ENCODE measurements at regions not wholly inside any gene's neighbourhood (a gene's known extent, or its start where the extent isn't known, plus 50 kb on each side); places are given as distances from the start of the nearest gene placed in this dataset.

- no peaks in the 10 kb centered on the region for H3K4me1 ChIP-seq (ENCODE audit: control insufficient read depth, insufficient read depth, low read length, unreplicated experiment)
These were observed 292.8 kb downstream of the EN1 start for GRCh38 chr2:118554616-118555015.

GRCh38 chr2:118549503-118549902 is 297.9 kb downstream of the EN1 start:
- no peak overlapping the region for H3K4me3 ChIP-seq (ENCODE audit: low read depth, low read length)
- H3K79me2 ChIP-seq (ENCODE audit: control insufficient read depth, insufficient read depth, low read length, unreplicated experiment), result no peaks in the 10 kb centered on the region
- H3K36me3 ChIP-seq (ENCODE audit: insufficient read depth, low read length), result no peaks in the 10 kb centered on the region
- no peak overlapping the region for H2AFZ ChIP-seq (ENCODE audit: low read length, unreplicated experiment)
- peaks cover 19% of the 10 kb centered on the region; the same call in 1 of the 2 replicates for H3K27me3 ChIP-seq (ENCODE audit: insufficient read depth, low read length)
- H3K4me1 ChIP-seq (ENCODE audit: control insufficient read depth, insufficient read depth, low read length, unreplicated experiment), result no peaks in the 10 kb centered on the region
- no peak overlapping the region for H3K27ac ChIP-seq (ENCODE audit: low read depth, low read length)

More at GRCh38 chr2:118554616-118555015, 292.8 kb downstream of the EN1 start:
- H3K4me3 ChIP-seq (ENCODE audit: low read depth, low read length), result no peak overlapping the region
- H3K36me3 ChIP-seq (ENCODE audit: insufficient read depth, low read length), result no peaks in the 10 kb centered on the region
- no peak overlapping the region for H3K27ac ChIP-seq (ENCODE audit: low read depth, low read length)
- H2AFZ ChIP-seq (ENCODE audit: low read length, unreplicated experiment), result no peak overlapping the region
- peaks cover 12% of the 10 kb centered on the region; the same call in 1 of the 2 replicates for H3K27me3 ChIP-seq (ENCODE audit: insufficient read depth, low read length)
- H3K79me2 ChIP-seq (ENCODE audit: control insufficient read depth, insufficient read depth, low read length, unreplicated experiment), result no peaks in the 10 kb centered on the region

GRCh38 chr2:118548880-118549488 is 298.5 kb downstream of the EN1 start:
- Histone ChIP-seq H3K27ac (ENCODE audit: low read depth, low read length) (no peak overlapping the region), H3K36me3 (ENCODE audit: insufficient read depth, low read length) (no peaks in the 10 kb centered on the region), H2AFZ (ENCODE audit: low read length, unreplicated experiment) (no peak overlapping the region), H3K4me3 (ENCODE audit: low read depth, low read length) (no peak overlapping the region), H3K27me3 (ENCODE audit: insufficient read depth, low read length) (peaks cover 19% of the 10 kb centered on the region; the same call in 1 of the 2 replicates), H3K4me1 (ENCODE audit: control insufficient read depth, insufficient read depth, low read length, unreplicated experiment) (no peaks in the 10 kb centered on the region), H3K79me2 (ENCODE audit: control insufficient read depth, insufficient read depth, low read length, unreplicated experiment) (no peaks in the 10 kb centered on the region)

GRCh38 chr2:118539290-118539689 is 308.2 kb downstream of the EN1 start:
- H3K4me1 ChIP-seq (ENCODE audit: control insufficient read depth, insufficient read depth, low read length, unreplicated experiment), result no peaks in the 10 kb centered on the region
- H2AFZ ChIP-seq (ENCODE audit: low read length, unreplicated experiment), result no peak overlapping the region
- H3K36me3 ChIP-seq (ENCODE audit: insufficient read depth, low read length), result no peaks in the 10 kb centered on the region
- no peaks in the 10 kb centered on the region for H3K79me2 ChIP-seq (ENCODE audit: control insufficient read depth, insufficient read depth, low read length, unreplicated experiment)
- H3K27ac ChIP-seq (ENCODE audit: low read depth, low read length), result no peak overlapping the region
- H3K4me3 ChIP-seq (ENCODE audit: low read depth, low read length), result no peak overlapping the region
- peaks cover 12% of the 10 kb centered on the region for H3K27me3 ChIP-seq (ENCODE audit: insufficient read depth, low read length)

- H3K36me3 ChIP-seq (ENCODE audit: insufficient read depth, low read length), result no peaks in the 10 kb centered on the region
- H2AFZ ChIP-seq (ENCODE audit: low read length, unreplicated experiment), result no peak overlapping the region
- H3K4me3 ChIP-seq (ENCODE audit: low read depth, low read length), result no peak overlapping the region
These were observed 311.1 kb downstream of the EN1 start for GRCh38 chr2:118536306-118536705.

GRCh38 chr2:118535818-118536212 is 311.6 kb downstream of the EN1 start:
- no peak overlapping the region for H2AFZ ChIP-seq (ENCODE audit: low read length, unreplicated experiment)
- no peak overlapping the region for H3K27ac ChIP-seq (ENCODE audit: low read depth, low read length)
- no peaks in the 10 kb centered on the region for H3K79me2 ChIP-seq (ENCODE audit: control insufficient read depth, insufficient read depth, low read length, unreplicated experiment)
- H3K4me1 ChIP-seq (ENCODE audit: control insufficient read depth, insufficient read depth, low read length, unreplicated experiment), result peaks cover 5% of the 10 kb centered on the region
- no peaks in the 10 kb centered on the region for H3K36me3 ChIP-seq (ENCODE audit: insufficient read depth, low read length)
- H3K4me3 ChIP-seq (ENCODE audit: low read depth, low read length), result no peak overlapping the region
- peaks cover 12% of the 10 kb centered on the region for H3K27me3 ChIP-seq (ENCODE audit: insufficient read depth, low read length)

More at GRCh38 chr2:118536306-118536705, 311.1 kb downstream of the EN1 start:
- Histone ChIP-seq H3K27ac (ENCODE audit: low read depth, low read length) (no peak overlapping the region), H3K79me2 (ENCODE audit: control insufficient read depth, insufficient read depth, low read length, unreplicated experiment) (no peaks in the 10 kb centered on the region), H3K4me1 (ENCODE audit: control insufficient read depth, insufficient read depth, low read length, unreplicated experiment) (peaks cover 1% of the 10 kb centered on the region), H3K27me3 (ENCODE audit: insufficient read depth, low read length) (peaks cover 12% of the 10 kb centered on the region)

- peaks cover 12% of the 10 kb centered on the region for H3K27me3 ChIP-seq (ENCODE audit: insufficient read depth, low read length)
- peaks cover 9% of the 10 kb centered on the region for H3K4me1 ChIP-seq (ENCODE audit: control insufficient read depth, insufficient read depth, low read length, unreplicated experiment)
- H3K36me3 ChIP-seq (ENCODE audit: insufficient read depth, low read length), result no peaks in the 10 kb centered on the region
- no peaks in the 10 kb centered on the region for H3K79me2 ChIP-seq (ENCODE audit: control insufficient read depth, insufficient read depth, low read length, unreplicated experiment)
- H3K4me3 ChIP-seq (ENCODE audit: low read depth, low read length), result no peak overlapping the region
- no peak overlapping the region for H2AFZ ChIP-seq (ENCODE audit: low read length, unreplicated experiment)
- H3K27ac ChIP-seq (ENCODE audit: low read depth, low read length), result no peak overlapping the region
These were observed 312.2 kb downstream of the EN1 start for GRCh38 chr2:118535171-118535817.

- H3K36me3 ChIP-seq (ENCODE audit: insufficient read depth, low read length), result no peaks in the 10 kb centered on the region
- H3K4me1 ChIP-seq (ENCODE audit: control insufficient read depth, insufficient read depth, low read length, unreplicated experiment), result peaks cover 9% of the 10 kb centered on the region
- H2AFZ ChIP-seq (ENCODE audit: low read length, unreplicated experiment), result no peak overlapping the region
- H3K27me3 ChIP-seq (ENCODE audit: insufficient read depth, low read length), result peaks cover 10% of the 10 kb centered on the region
- no peaks in the 10 kb centered on the region for H3K79me2 ChIP-seq (ENCODE audit: control insufficient read depth, insufficient read depth, low read length, unreplicated experiment)
- peak overlapping the region; percentile 28; the same call in 1 of the 2 replicates for H3K27ac ChIP-seq (ENCODE audit: low read depth, low read length)
- no peak overlapping the region for H3K4me3 ChIP-seq (ENCODE audit: low read depth, low read length)
These were observed 316.5 kb downstream of the EN1 start for GRCh38 chr2:118530976-118531375.

- H3K79me2 ChIP-seq (ENCODE audit: control insufficient read depth, insufficient read depth, low read length, unreplicated experiment), result no peaks in the 10 kb centered on the region
- H3K27ac ChIP-seq (ENCODE audit: low read depth, low read length), result no peak overlapping the region
- no peak overlapping the region for H2AFZ ChIP-seq (ENCODE audit: low read length, unreplicated experiment)
- peaks cover 9% of the 10 kb centered on the region for H3K4me1 ChIP-seq (ENCODE audit: control insufficient read depth, insufficient read depth, low read length, unreplicated experiment)
- no peak overlapping the region for H3K4me3 ChIP-seq (ENCODE audit: low read depth, low read length)
- H3K27me3 ChIP-seq (ENCODE audit: insufficient read depth, low read length), result peaks cover 10% of the 10 kb centered on the region; the same call in 1 of the 2 replicates
- no peaks in the 10 kb centered on the region for H3K36me3 ChIP-seq (ENCODE audit: insufficient read depth, low read length)
These were observed 317.4 kb downstream of the EN1 start for GRCh38 chr2:118529908-118530599.

GRCh38 chr2:118527571-118527970 is 319.9 kb downstream of the EN1 start:
- no peak overlapping the region for H3K27ac ChIP-seq (ENCODE audit: low read depth, low read length)
- H3K4me3 ChIP-seq (ENCODE audit: low read depth, low read length), result no peak overlapping the region
- H3K4me1 ChIP-seq (ENCODE audit: control insufficient read depth, insufficient read depth, low read length, unreplicated experiment), result peaks cover 9% of the 10 kb centered on the region
- peaks cover 14% of the 10 kb centered on the region; the same call in 1 of the 2 replicates for H3K27me3 ChIP-seq (ENCODE audit: insufficient read depth, low read length)
- H2AFZ ChIP-seq (ENCODE audit: low read length, unreplicated experiment), result no peak overlapping the region
- no peaks in the 10 kb centered on the region for H3K79me2 ChIP-seq (ENCODE audit: control insufficient read depth, insufficient read depth, low read length, unreplicated experiment)
- H3K36me3 ChIP-seq (ENCODE audit: insufficient read depth, low read length), result no peaks in the 10 kb centered on the region

Data from ACC112 (cell line).